MM.1S (cell line): ENCODE measurements at regions not wholly inside any gene's neighbourhood (a gene's known extent, or its start where the extent isn't known, plus 50 kb on each side); places are given as distances from the start of the nearest gene placed in this dataset.

ENCODE experiments used
- DNase-seq: peaks from one replicate; pipeline ENCODE4 v3.0.0-alpha.2; 2015
- H2AFZ ChIP-seq: fragments of 300-600 bp; sonication (generic); 2 replicates; pipeline ENCODE4 v1.6.0; 2016; ENCODE audit warnings: antibody characterized with exemption, low read length
- H3F3A ChIP-seq: fragments of 300-600 bp; sonication (generic); 2 replicates; pipeline ENCODE4 v1.6.1; 2016; ENCODE audit warnings: mild to moderate bottlenecking, antibody characterized with exemption, low read length, moderate library complexity, mixed read lengths; ENCODE audit not compliant: insufficient read depth
- H3K27ac ChIP-seq: fragments of 300-600 bp; sonication (generic); 2 replicates; pipeline ENCODE4 v1.5.1; 2016; ENCODE audit warnings: mild to moderate bottlenecking, low read length
- H3K27me3 ChIP-seq: fragments of 300-600 bp; sonication (generic); replicated peaks from 2 replicates; pipeline ENCODE4 v1.6.0; 2016; ENCODE audit warnings: low read length; ENCODE audit not compliant: insufficient read depth
- H3K36me3 ChIP-seq: fragments of 300-600 bp; sonication (generic); replicated peaks from 2 replicates; pipeline ENCODE4 v1.6.1; 2016; ENCODE audit warnings: mild to moderate bottlenecking, low read length, mixed read lengths; ENCODE audit not compliant: insufficient read depth
- H3K4me1 ChIP-seq: fragments of 300-600 bp; sonication (generic); 2 replicates; pipeline ENCODE4 v1.6.1; 2016; ENCODE audit warnings: low read length, mixed read lengths
- H3K4me2 ChIP-seq: fragments of 300-600 bp; sonication (generic); 2 replicates; pipeline ENCODE4 v1.6.0; 2016; ENCODE audit warnings: low read depth, low read length
- H3K4me3 ChIP-seq: fragments of 300-600 bp; sonication (generic); 2 replicates; pipeline ENCODE4 v1.5.1; 2016; ENCODE audit warnings: low read length, mixed read lengths
- H3K79me2 ChIP-seq: fragments of 300-600 bp; sonication (generic); 2 replicates; pipeline ENCODE4 v1.6.1; 2016; ENCODE audit warnings: mixed run types, low read length, mixed read lengths
- H3K9ac ChIP-seq: fragments of 300-600 bp; sonication (generic); 2 replicates; pipeline ENCODE4 v1.6.1; 2016; ENCODE audit warnings: low read length, mixed read lengths
- H3K9me2 ChIP-seq: fragments of 300-600 bp; sonication (generic); replicated peaks from 2 replicates; pipeline ENCODE4 v1.6.1; 2016; ENCODE audit warnings: mild to moderate bottlenecking, low read length, mixed read lengths; ENCODE audit not compliant: insufficient read depth
- H3K9me3 ChIP-seq: fragments of 300-600 bp; sonication (generic); replicated peaks from 2 replicates; pipeline ENCODE4 v1.6.1; 2016; ENCODE audit warnings: mild to moderate bottlenecking, low read length, mixed read lengths; ENCODE audit not compliant: insufficient read depth
- H4K20me1 ChIP-seq: fragments of 300-600 bp; sonication (generic); 2 replicates; pipeline ENCODE4 v1.6.1; 2016; ENCODE audit warnings: mild to moderate bottlenecking, low read length, moderate library complexity, mixed read lengths; ENCODE audit not compliant: insufficient read depth
- CTCF ChIP-seq: fragments of 300-600 bp; sonication (generic); IDR thresholded peaks from 2 replicates; pipeline ENCODE4 v1.5.1; 2016; ENCODE audit warnings: antibody characterized with exemption, low read length, mixed read lengths
- EZH2 ChIP-seq: fragments of 300-600 bp; sonication (generic); optimal IDR thresholded peaks from 2 replicates; pipeline ENCODE3; 2017; ENCODE audit warnings: low read depth, mild to moderate bottlenecking, antibody characterized with exemption, low read length, mixed read lengths
- EZH2phosphoT487 ChIP-seq: fragments of 300-600 bp; sonication (generic); IDR thresholded peaks from 2 replicates; pipeline ENCODE4 v1.6.1; 2018; ENCODE audit warnings: antibody characterized with exemption, low read length

- Histone ChIP-seq H3K9ac (no peak overlapping the region), H3K27ac (no peak overlapping the region)
- no peak for TF ChIP-seq EZH2phosphoT487
- no peak for TF ChIP-seq EZH2
- no peak for TF ChIP-seq CTCF
These were observed 73.5 kb upstream of the WNT7B start for GRCh38 chr22:46050451-46050845.

GRCh38 chr22:46050916-46051614 lies 74.1 kb upstream of the WNT7B start:
- no peak overlapping the region for H3K4me2 ChIP-seq
- no peaks in the 10 kb centered on the region for H3K27me3 ChIP-seq
- TF ChIP-seq EZH2phosphoT487, result no peak
- TF ChIP-seq CTCF, result no peak
- no peak for TF ChIP-seq EZH2
- H3K27ac ChIP-seq, result no peak overlapping the region
- no peaks in the 10 kb centered on the region for H3K9me2 ChIP-seq
- no peak for DNase-seq
- H3K36me3 ChIP-seq, result no peaks in the 10 kb centered on the region
- peaks cover 30% of the 10 kb centered on the region for H3K79me2 ChIP-seq
- no peak overlapping the region for H3K4me3 ChIP-seq
- no peak overlapping the region for H2AFZ ChIP-seq
- H3K9me3 ChIP-seq, result no peaks in the 10 kb centered on the region
- peaks cover 14% of the 10 kb centered on the region for H3F3A ChIP-seq
- no peaks in the 10 kb centered on the region for H4K20me1 ChIP-seq
- no peak overlapping the region for H3K9ac ChIP-seq
- H3K4me1 ChIP-seq, result peaks cover 19% of the 10 kb centered on the region

More at GRCh38 chr22:46050451-46050845, 73.5 kb upstream of the WNT7B start:
- Histone ChIP-seq H3K4me2 (no peak overlapping the region), H3K79me2 (peaks cover 24% of the 10 kb centered on the region), H3K36me3 (no peaks in the 10 kb centered on the region), H3K9me3 (no peaks in the 10 kb centered on the region), H3K27me3 (no peaks in the 10 kb centered on the region), H3K9me2 (no peaks in the 10 kb centered on the region), H3K4me3 (no peak overlapping the region), H4K20me1 (no peaks in the 10 kb centered on the region), H3K4me1 (peaks cover 16% of the 10 kb centered on the region), H2AFZ (no peak overlapping the region), H3F3A (peaks cover 14% of the 10 kb centered on the region)
- DNase-seq, result no peak

- DNase-seq, result no peak
- no peaks in the 10 kb centered on the region for H3K27me3 ChIP-seq
- no peak overlapping the region; the same call in 1 of the 2 replicates for H2AFZ ChIP-seq
- H3K79me2 ChIP-seq, result peaks cover 36% of the 10 kb centered on the region
- H3K4me2 ChIP-seq, result peak overlapping the region; percentile 92; the same call in 1 of the 2 replicates
- peak overlapping the region; percentile 86; the same call in 1 of the 2 replicates for H3K27ac ChIP-seq
- no peaks in the 10 kb centered on the region for H3K36me3 ChIP-seq
- no peaks in the 10 kb centered on the region for H4K20me1 ChIP-seq
- H3K9me3 ChIP-seq, result no peaks in the 10 kb centered on the region
- peaks cover 15% of the 10 kb centered on the region for H3F3A ChIP-seq
- H3K4me3 ChIP-seq, result no peak overlapping the region
- TF ChIP-seq CTCF (no peak), EZH2phosphoT487 (no peak), EZH2 (no peak)
- H3K4me1 ChIP-seq, result peaks cover 25% of the 10 kb centered on the region
- no peak overlapping the region; the same call in 1 of the 2 replicates for H3K9ac ChIP-seq
- no peaks in the 10 kb centered on the region for H3K9me2 ChIP-seq
These were observed 74.7 kb upstream of the WNT7B start for GRCh38 chr22:46051646-46052045.
